Upper lobe of left lung (tissue), 6 donors: ENCODE measurements at regions not wholly inside any gene's neighbourhood (a gene's known extent, or its start where the extent isn't known, plus 50 kb on each side); places are given as distances from the start of the nearest gene placed in this dataset.
A peak's percentile ranks its signal among the peaks of the same experiment; 100 is the strongest.

ENCODE experiments used
- ATAC-seq, 2 donors: fragments of 200-7000 bp; cut with Tn5 transposase; one replicate each; pipeline ENCODE4 v1.9.1; 2022; ENCODE audit warnings: mild to moderate bottlenecking in 2 of 2, moderate library complexity in 2 of 2; ENCODE audit not compliant: low FRiP score in 2 of 2
- DNase-seq, 2 donors: peaks; one replicate each; pipeline ENCODE4 v3.0.0-alpha.2; 2019 to 2020
- H3K27ac ChIP-seq, 4 donors: fragments of 200-600 bp; sonication (generic); one replicate each; pipeline ENCODE4 v1.5.1; 2016 to 2019
- H3K27me3 ChIP-seq, 4 donors: fragments of 200-600 bp; sonication (generic); one replicate each; pipeline ENCODE4 v1.5.1; 2017 to 2019
- H3K36me3 ChIP-seq, 4 donors: fragments of 200-600 bp; sonication (generic); one replicate each; pipeline ENCODE4 v1.5.1; 2016 to 2019
- H3K4me1 ChIP-seq, 4 donors: fragments of 200-600 bp; sonication (generic); one replicate each; pipeline ENCODE4 v1.5.1; 2018 to 2019
- H3K4me3 ChIP-seq, 4 donors: fragments of 200-600 bp; sonication (generic); one replicate each; pipeline ENCODE4 v1.5.1; 2017 to 2019; ENCODE audit warnings: mild to moderate bottlenecking in 2 of 4, moderate library complexity in 1 of 4
- H3K9me3 ChIP-seq, 4 donors: fragments of 200-600 bp; sonication (generic); one replicate each; pipeline ENCODE4 v1.5.1; 2018 to 2019
- CTCF ChIP-seq, 6 experiments: fragments of 450-650 bp in 4 of 6; fragments of 200-600 bp in 2 of 6; sonication (generic) in 2 of 6; IDR thresholded peaks; one replicate each; pipeline ENCODE4 v1.5.1; 2016 to 2019; ENCODE audit warnings: antibody characterized with exemption in 6 of 6
- EP300 ChIP-seq, 4 donors: sonication (generic); formaldehyde crosslinking; IDR thresholded peaks; one replicate each; pipeline ENCODE4 v1.5.1; 2017; ENCODE audit warnings: antibody characterized with exemption in 4 of 4, control low read depth in 2 of 4
- POLR2A ChIP-seq, 4 donors: fragments of 450-650 bp; IDR thresholded peaks; one replicate each; pipeline ENCODE4 v1.5.1; 2016 to 2017; ENCODE audit warnings: antibody characterized with exemption in 4 of 4, mild to moderate bottlenecking in 2 of 4
- POLR2AphosphoS5 ChIP-seq, 2 donors: sonication (generic); formaldehyde crosslinking; IDR thresholded peaks; one replicate each; pipeline ENCODE4 v1.5.1; 2017; ENCODE audit warnings: antibody characterized with exemption in 2 of 2
- WGBS, 2 donors: methylation state at CpG; one replicate each; pipeline ENCODE4 v1.1.5; 2017 to 2018; 5-methylcytosine and 5-hydroxymethylcytosine counted together
- donor health status: DM: no; HTN: no; CAD: no; lungs with moderate emphysema.
- donor health status: DM: no; HTN: yes; CAD: no; lungs with severe emphysema.

- H3K4me3 ChIP-seq, result no peak overlapping the region
- H3K4me1 ChIP-seq, result peaks cover 6 to 14% (median 12%) of the 10 kb centered on the region in 4 donors
- no peak for TF ChIP-seq POLR2AphosphoS5 (IDR thresholded peaks at IDR 0.05)
- DNase-seq (no peak), ATAC-seq (no peak)
- H3K27ac ChIP-seq, result no peak overlapping the region
- no peaks in the 10 kb centered on the region for H3K27me3 ChIP-seq
- 91 to 93% methylated on average over 10 to 12 of the region's 12 CpGs for WGBS, 2 donors
- H3K36me3 ChIP-seq, result no peaks in the 10 kb centered on the region
- no peaks in the 10 kb centered on the region for H3K9me3 ChIP-seq
Observed at GRCh38 chr7:45974540-45975360, 53.7 kb upstream of the IGFBP3 start.

DNA sequence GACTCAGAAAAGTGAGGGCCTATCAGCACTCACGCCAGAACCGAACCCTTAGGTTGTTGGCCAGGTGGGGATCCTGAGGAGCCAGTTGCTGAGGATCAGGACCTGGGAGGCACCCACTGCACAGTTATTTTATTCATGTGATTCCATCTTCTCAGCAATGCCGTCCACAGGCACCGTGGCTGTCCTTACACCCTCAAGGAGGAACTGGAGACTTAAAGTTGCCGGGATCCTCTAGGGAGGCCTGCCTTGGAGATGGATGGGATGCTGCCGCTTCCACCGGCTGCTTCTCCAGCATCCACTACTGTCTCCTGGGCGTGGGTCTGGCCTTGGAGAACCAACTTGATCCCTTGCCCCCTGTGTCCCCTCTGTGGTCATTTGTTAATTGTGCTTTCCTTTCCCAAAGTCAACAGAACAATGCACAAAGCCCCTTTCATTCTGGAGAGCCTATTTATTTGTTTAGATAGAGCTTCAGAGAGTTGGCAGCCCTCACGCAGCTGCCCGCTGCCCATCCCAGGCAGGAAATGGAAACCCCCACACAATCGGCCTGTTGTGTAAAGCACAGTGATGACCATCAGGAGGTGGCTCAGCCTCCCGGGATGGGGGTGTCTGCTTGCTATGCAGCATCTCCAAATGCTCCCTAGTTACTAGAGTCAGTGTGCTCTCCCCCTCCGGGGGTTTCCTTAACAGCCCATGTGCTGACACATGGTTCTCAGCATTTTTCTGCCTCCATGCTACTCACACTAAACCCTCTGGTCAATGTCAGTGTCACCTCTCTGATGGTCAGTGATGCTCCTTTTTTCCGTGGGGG is 52.9 kb upstream of the IGFBP3 start:
- DNase-seq (no peak), ATAC-seq (no peak)
- Histone ChIP-seq H3K9me3 (no peaks in the 10 kb centered on the region), H3K27me3 (no peaks in the 10 kb centered on the region), H3K4me1 (peaks cover 4 to 12% (median 8%) of the 10 kb centered on the region in 4 donors), H3K4me3 (no peak overlapping the region), H3K27ac (no peak overlapping the region), H3K36me3 (no peaks in the 10 kb centered on the region)
- 59 to 62% methylated on average over 11 to 14 of the region's 14 CpGs for WGBS, 2 donors
- TF ChIP-seq POLR2AphosphoS5 (IDR thresholded peaks at IDR 0.05) (no peak), POLR2A (IDR thresholded peaks at IDR 0.05) (no peak), CTCF (IDR thresholded peaks at IDR 0.05) (no peak), EP300 (IDR thresholded peaks at IDR 0.05) (no peak)

- H3K27me3 ChIP-seq, result no peaks in the 10 kb centered on the region
- 81 to 83% methylated on average over 12 of the region's 12 CpGs for WGBS, 2 donors
- DNase-seq (peak in 1 of 2 donors; percentile 21), ATAC-seq (no peak)
- peaks cover 0 to 1% (median under 1%) of the 10 kb centered on the region in 4 donors for H3K4me1 ChIP-seq
- no peak overlapping the region for H3K27ac ChIP-seq
- H3K9me3 ChIP-seq, result no peaks in the 10 kb centered on the region
- no peak overlapping the region for H3K4me3 ChIP-seq
- no peaks in the 10 kb centered on the region for H3K36me3 ChIP-seq
- TF ChIP-seq CTCF (IDR thresholded peaks at IDR 0.05), result no peak
- TF ChIP-seq POLR2AphosphoS5 (IDR thresholded peaks at IDR 0.05), result no peak
- no peak for TF ChIP-seq POLR2A (IDR thresholded peaks at IDR 0.05)
- TF ChIP-seq EP300 (IDR thresholded peaks at IDR 0.05), result no peak
Observed at GRCh38 chr7:45972629-45973312, 51.7 kb upstream of the IGFBP3 start.

DNA sequence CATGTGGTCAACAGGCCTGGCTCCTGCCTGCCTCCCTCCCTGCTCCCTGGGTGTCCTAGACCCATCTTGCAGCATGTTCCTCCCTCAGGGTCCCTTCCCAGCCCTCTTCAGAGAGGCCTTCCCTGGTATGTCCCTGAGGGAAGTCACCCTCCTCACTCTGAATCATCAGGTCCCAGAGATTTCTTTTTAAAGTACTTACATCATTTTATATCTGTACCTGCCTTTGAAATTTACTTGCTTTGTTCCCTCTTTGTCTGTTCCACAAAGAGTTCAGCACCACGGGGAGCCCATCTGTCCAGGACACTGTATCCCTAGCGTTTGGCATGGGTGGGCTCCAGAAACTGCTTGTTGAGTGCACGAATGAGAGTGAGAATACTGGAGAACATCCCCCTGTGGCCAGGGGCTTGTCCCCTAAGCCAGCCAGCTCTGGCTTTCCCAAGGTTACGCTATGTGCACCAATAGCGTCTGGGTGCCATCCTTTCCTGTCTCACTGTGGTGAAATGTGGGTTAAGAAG is 50.6 kb upstream of the IGFBP3 start:
- H3K36me3 ChIP-seq, result no peaks in the 10 kb centered on the region
- no peak overlapping the region for H3K4me3 ChIP-seq
- TF ChIP-seq CTCF (IDR thresholded peaks at IDR 0.05), result no peak
- TF ChIP-seq EP300 (IDR thresholded peaks at IDR 0.05), result no peak
- no peak for TF ChIP-seq POLR2A (IDR thresholded peaks at IDR 0.05)
- TF ChIP-seq POLR2AphosphoS5 (IDR thresholded peaks at IDR 0.05), result no peak
- WGBS, 2 donors, result 89 to 91% methylated on average over 5 of the region's 5 CpGs
- DNase-seq (no peak), ATAC-seq (no peak)
- no peaks in the 10 kb centered on the region for H3K9me3 ChIP-seq
- no peak overlapping the region for H3K27ac ChIP-seq
- no peaks in the 10 kb centered on the region for H3K4me1 ChIP-seq
- H3K27me3 ChIP-seq, result no peaks in the 10 kb centered on the region

GRCh38 chr7:45971171-45971570 is 50.1 kb upstream of the IGFBP3 start:
- no peak for ATAC-seq
- TF ChIP-seq EP300 (IDR thresholded peaks at IDR 0.05), result no peak
- TF ChIP-seq CTCF (IDR thresholded peaks at IDR 0.05), result no peak
- H3K27ac ChIP-seq, result no peak overlapping the region
- H3K27me3 ChIP-seq, result no peaks in the 10 kb centered on the region
- H3K9me3 ChIP-seq, result no peaks in the 10 kb centered on the region
- H3K4me3 ChIP-seq, result no peak overlapping the region
- 90 to 92% methylated on average over 5 of the region's 5 CpGs for WGBS, 2 donors
- no peaks in the 10 kb centered on the region for H3K36me3 ChIP-seq
- no peak for DNase-seq
- H3K4me1 ChIP-seq, result no peaks in the 10 kb centered on the region
